Endothelial cell of umbilical vein (primary cell): ENCODE measurements at regions not wholly inside any gene's neighbourhood (a gene's known extent, or its start where the extent isn't known, plus 50 kb on each side); places are given as distances from the start of the nearest gene placed in this dataset.

Source experiments
- BruUV-seq: library from RNA; stranded (reverse); fragments of 400-500 nt; replicated peaks from 2 replicates; lab custom pipeline; 2021; lab: Mats Ljungman, UMichigan
- CTCF ChIA-PET: fragments of 300-600, 350-600 bp; sonication (Branson Sonifier 250); formaldehyde crosslinking; loops from one replicate; lab custom pipeline; 2021; ENCODE audit warnings: antibody characterized with exemption, inconsistent platforms; lab: Charles Lee
- POLR2A ChIA-PET: fragments of 300-600, 350-600 bp; sonication (Branson Sonifier 250); formaldehyde crosslinking; loops from one replicate; lab custom pipeline; 2021; ENCODE audit warnings: antibody characterized with exemption, inconsistent platforms; lab: Charles Lee
- DNase-seq: peaks from one replicate; pipeline ENCODE4 v3.0.0-alpha.2; 2011; ENCODE audit warnings: low read depth, low spot score
- FAIRE-seq: peaks from 2 replicates; lab custom pipeline; 2011; peaks lifted over from hg19 to GRCh38; lab: Jason Lieb, UNC
- H2AFZ ChIP-seq: 2 replicates; pipeline ENCODE4 v1.6.0; 2012; ENCODE audit warnings: low read depth, low read length, control low read depth, inconsistent platforms
- H3K27ac ChIP-seq: 2 replicates; pipeline ENCODE4 v1.5.1; 2011; ENCODE audit warnings: low read depth, mild to moderate bottlenecking, control low read depth, low read length, moderate library complexity; ENCODE audit not compliant: insufficient read depth
- H3K27me3 ChIP-seq, 2 experiments: 2 replicates each; pipeline versions ENCODE4 v1.6.0 to v1.6.1; 2011; ENCODE audit warnings: low read length in 2 of 2, mixed read lengths in 1 of 2; ENCODE audit not compliant: control insufficient read depth in 2 of 2, insufficient read depth in 2 of 2
- H3K36me3 ChIP-seq, 2 experiments: 2 replicates in 1 of 2; 3 replicates in 1 of 2; pipeline ENCODE4 v1.5.1; 2011; ENCODE audit warnings: low read length in 2 of 2, mild to moderate bottlenecking in 1 of 2, moderate library complexity in 1 of 2; ENCODE audit not compliant: control insufficient read depth in 2 of 2, insufficient read depth in 2 of 2; ENCODE audit errors: extremely low read depth in 1 of 2
- H3K4me1 ChIP-seq: 3 replicates; pipeline ENCODE4 v1.5.1; 2011; ENCODE audit warnings: mild to moderate bottlenecking, low read length; ENCODE audit not compliant: control insufficient read depth, insufficient read depth; ENCODE audit errors: extremely low read depth
- H3K4me2 ChIP-seq: 2 replicates; pipeline ENCODE4 v1.6.1; 2011; ENCODE audit warnings: low read length, control low read depth, mixed read lengths; ENCODE audit not compliant: insufficient read depth
- H3K4me3 ChIP-seq, 3 experiments: fragments of 200-600 bp in 1 of 3; sonication (generic), shearing (Covaris generic) in 1 of 3; replicated peaks in 1 of 3; 2 replicates each; pipeline ENCODE4 v1.5.1; 2011 to 2016; ENCODE audit warnings: control low read depth in 3 of 3, low read length in 3 of 3, mild to moderate bottlenecking in 2 of 3, inconsistent platforms in 1 of 3, low read depth in 1 of 3, moderate library complexity in 1 of 3; ENCODE audit not compliant: insufficient read depth in 1 of 3
- H3K79me2 ChIP-seq: 2 replicates; pipeline ENCODE4 v1.6.0; 2012; ENCODE audit warnings: low read length, inconsistent platforms; ENCODE audit not compliant: control insufficient read depth, insufficient read depth
- H3K9ac ChIP-seq: replicated peaks from 2 replicates; pipeline ENCODE3; 2011; ENCODE audit warnings: low read length, control low read depth; ENCODE audit not compliant: insufficient read depth; ENCODE audit errors: extremely low read depth
- H3K9me1 ChIP-seq: replicated peaks from 3 replicates; pipeline ENCODE4 v1.6.0; 2011; ENCODE audit warnings: mild to moderate bottlenecking, low read length; ENCODE audit not compliant: control insufficient read depth, insufficient read depth; ENCODE audit errors: extremely low read depth
- H3K9me3 ChIP-seq: replicated peaks from 2 replicates; pipeline ENCODE4 v1.5.1; 2012; ENCODE audit warnings: low read length, inconsistent platforms; ENCODE audit not compliant: control insufficient read depth, insufficient read depth
- H4K20me1 ChIP-seq: replicated peaks from 2 replicates; pipeline ENCODE3; 2011; ENCODE audit warnings: mild to moderate bottlenecking, low read length; ENCODE audit not compliant: control insufficient read depth, insufficient read depth; ENCODE audit errors: extremely low read depth
- EZH2 ChIP-seq: IDR thresholded peaks from 2 replicates; pipeline ENCODE4 v1.6.1; 2012; ENCODE audit warnings: borderline replicate concordance, low read depth, mild to moderate bottlenecking, moderate library complexity, low read length, inconsistent platforms; ENCODE audit not compliant: severe bottlenecking
- FOS ChIP-seq: IDR thresholded peaks from 2 replicates; pipeline ENCODE4 v1.6.1; 2011; ENCODE audit warnings: mild to moderate bottlenecking, low read length, moderate library complexity, borderline replicate concordance; ENCODE audit not compliant: insufficient read depth
- GATA2 ChIP-seq: IDR thresholded peaks from 2 replicates; pipeline ENCODE4 v1.7.0; 2011; ENCODE audit warnings: low read depth, mild to moderate bottlenecking, moderate library complexity, mixed read lengths, low read length; ENCODE audit not compliant: insufficient read length, insufficient read depth
- JUN ChIP-seq: IDR thresholded peaks from 2 replicates; pipeline ENCODE4 v1.6.1; 2011; ENCODE audit warnings: borderline replicate concordance, low read depth; ENCODE audit not compliant: insufficient read length, insufficient read depth
- MAX ChIP-seq: IDR thresholded peaks from 2 replicates; pipeline ENCODE4 v1.6.1; 2011; ENCODE audit not compliant: insufficient read depth, insufficient read length
- MYC ChIP-seq: IDR thresholded peaks from one replicate; pipeline ENCODE4 v1.6.1; 2011; ENCODE audit warnings: mild to moderate bottlenecking, low read depth, low read length
- POLR2A ChIP-seq: IDR thresholded peaks from 2 replicates; pipeline ENCODE4 v1.6.1; 2012; ENCODE audit warnings: low read depth, mild to moderate bottlenecking, control low read depth, low read length
- POLR2AphosphoS5 ChIP-seq: IDR thresholded peaks from 2 replicates; pipeline ENCODE4 v1.6.1; 2012; ENCODE audit warnings: low read depth, mild to moderate bottlenecking, control low read depth, low read length, moderate library complexity; ENCODE audit not compliant: insufficient read depth
- dilution Hi-C: fragments of 300-500 bp; cut with MboI; formaldehyde crosslinking; loops from one replicate; pipeline ENCODE4 v1.15.0; 2019; ENCODE audit warnings: low sequenced_read_pairs; ENCODE audit not compliant: extremely low pct_ligation_motif_present
- intact Hi-C: fragments of 100-400 bp; cut with micrococcal nuclease; formaldehyde crosslinking; loops from one replicate; pipeline ENCODE4 v1.10.0; 2022
- TF ChIP-seq, protein P1 (sequence below), 2 donors: IDR thresholded peaks; 1 replicate in 1 of 2; 2 replicates in 1 of 2; pipeline ENCODE4 v1.5.1; 2011; ENCODE audit warnings: low read length in 2 of 2, mild to moderate bottlenecking in 2 of 2, moderate library complexity in 2 of 2, control low read depth in 1 of 2, inconsistent platforms in 1 of 2, low read depth in 1 of 2; ENCODE audit not compliant: insufficient read depth in 1 of 2; ENCODE audit errors: extremely low read depth in 1 of 2

GRCh38 chr1:4973341-4973740, 318.9 kb downstream of the AJAP1 start:
- TF ChIP-seq GATA2 (no peak), JUN (no peak), POLR2AphosphoS5 (no peak), EZH2 (no peak), FOS (no peak), POLR2A (no peak), MYC (no peak), MAX (no peak)
- TF ChIP-seq, protein P1, sequence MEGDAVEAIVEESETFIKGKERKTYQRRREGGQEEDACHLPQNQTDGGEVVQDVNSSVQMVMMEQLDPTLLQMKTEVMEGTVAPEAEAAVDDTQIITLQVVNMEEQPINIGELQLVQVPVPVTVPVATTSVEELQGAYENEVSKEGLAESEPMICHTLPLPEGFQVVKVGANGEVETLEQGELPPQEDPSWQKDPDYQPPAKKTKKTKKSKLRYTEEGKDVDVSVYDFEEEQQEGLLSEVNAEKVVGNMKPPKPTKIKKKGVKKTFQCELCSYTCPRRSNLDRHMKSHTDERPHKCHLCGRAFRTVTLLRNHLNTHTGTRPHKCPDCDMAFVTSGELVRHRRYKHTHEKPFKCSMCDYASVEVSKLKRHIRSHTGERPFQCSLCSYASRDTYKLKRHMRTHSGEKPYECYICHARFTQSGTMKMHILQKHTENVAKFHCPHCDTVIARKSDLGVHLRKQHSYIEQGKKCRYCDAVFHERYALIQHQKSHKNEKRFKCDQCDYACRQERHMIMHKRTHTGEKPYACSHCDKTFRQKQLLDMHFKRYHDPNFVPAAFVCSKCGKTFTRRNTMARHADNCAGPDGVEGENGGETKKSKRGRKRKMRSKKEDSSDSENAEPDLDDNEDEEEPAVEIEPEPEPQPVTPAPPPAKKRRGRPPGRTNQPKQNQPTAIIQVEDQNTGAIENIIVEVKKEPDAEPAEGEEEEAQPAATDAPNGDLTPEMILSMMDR (IDR thresholded peaks at IDR 0.05; ENCODE audit: extremely low read depth in 1 of 2, insufficient read depth in 1 of 2, low read depth in 1 of 2, low read length in 2 of 2), result no peak
- POLR2A ChIA-PET, result no interaction called here
- no peak for FAIRE-seq

More at GRCh38 chr1:4973341-4973740, 318.9 kb downstream of the AJAP1 start:
- no peak overlapping the region for H3K4me2 ChIP-seq
- no peaks in the 10 kb centered on the region for H3K27me3 ChIP-seq
- no peak overlapping the region for H3K4me3 ChIP-seq
- H4K20me1 ChIP-seq, result no peaks in the 10 kb centered on the region
- no peak overlapping the region for H2AFZ ChIP-seq
- H3K36me3 ChIP-seq, result no peaks in the 10 kb centered on the region
- intact Hi-C loops (no loop called here), dilution Hi-C loops (no loop called here)
- H3K27ac ChIP-seq, result no peak overlapping the region
- no peaks in the 10 kb centered on the region for H3K79me2 ChIP-seq
- BruUV-seq, result no TSS peak
- CTCF ChIA-PET, result no interaction called here
- peaks cover 2% of the 10 kb centered on the region for H3K9me3 ChIP-seq
- H3K9ac ChIP-seq, result no peak overlapping the region
- no peak for DNase-seq
- H3K9me1 ChIP-seq, result no peaks in the 10 kb centered on the region
- no peaks in the 10 kb centered on the region for H3K4me1 ChIP-seq
